ENCODE measurements at regions not wholly inside any gene's neighbourhood (a gene's known extent, or its start where the extent isn't known, plus 50 kb on each side); places are given as distances from the start of the nearest gene placed in this dataset.
"Not testable (repeated sequence)": the region's sequence is repeated elsewhere in the genome, so short reads cannot be mapped to it uniquely, and the experiment has no call there.

DNA sequence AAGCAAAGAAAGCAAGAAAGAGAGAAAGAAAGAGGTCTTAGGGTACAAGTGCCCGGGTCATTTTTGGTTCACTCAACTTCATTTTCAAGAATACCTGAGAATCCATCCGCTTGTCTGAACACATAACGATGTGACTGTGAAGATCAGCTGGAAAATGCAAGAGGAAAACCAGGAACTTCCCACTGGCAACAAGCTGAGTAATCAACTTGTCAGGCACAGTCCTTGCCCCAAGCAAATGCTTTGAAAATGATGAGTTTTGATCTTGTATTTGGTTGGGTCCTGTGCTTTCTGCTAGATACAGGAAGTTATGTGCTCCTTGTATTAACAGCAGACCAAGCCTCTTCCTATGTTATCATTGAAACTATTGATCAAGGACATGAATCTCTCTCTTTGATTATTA is 239.1 kb downstream of the ASMT start:
- Histone ChIP-seq H2AFZ (ENCODE audit: low read length) (no peak overlapping the region), H3K27me3 (ENCODE audit: control insufficient read depth, insufficient read depth, low read length) (no peaks in the 10 kb centered on the region), H4K20me1 (ENCODE audit: control insufficient read depth, extremely low read depth, insufficient read depth, low read length) (no peaks in the 10 kb centered on the region), H3K4me1 (ENCODE audit: control insufficient read depth, extremely low read depth, insufficient read depth, low read length) (no peaks in the 10 kb centered on the region), H3K9me3 (ENCODE audit: control insufficient read depth, insufficient read depth, low read depth, low read length) (no peaks in the 10 kb centered on the region), H3K4me3 (replicated peaks in 1 of 4; ENCODE audit: control extremely low read depth in 1 of 4, insufficient read depth in 1 of 4, low read depth in 3 of 4, low read length in 4 of 4) (no peak overlapping the region), H3K4me2 (ENCODE audit: extremely low read depth, insufficient read depth, low read length) (no peak overlapping the region), H3K79me2 (ENCODE audit: control insufficient read depth, insufficient read depth, low read length) (no peaks in the 10 kb centered on the region), H3K9ac (ENCODE audit: insufficient read depth, low read length) (no peak overlapping the region), H3K36me3 (ENCODE audit: control insufficient read depth, insufficient read depth, low read length) (no peaks in the 10 kb centered on the region), H3K27ac (ENCODE audit: insufficient read depth, low read length) (no peak overlapping the region)
- TF ChIP-seq CTCF (conservative IDR thresholded peaks at IDR 0.05 in 1 of 2, IDR thresholded peaks at IDR 0.05 in 1 of 2; ENCODE audit: low read depth in 1 of 2, low read length in 2 of 2) (no peak), EZH2 (IDR thresholded peaks at IDR 0.05; ENCODE audit: low read length, missing control alignments) (no peak)
- DNase-seq (ENCODE audit: low read depth in 2 of 2) = no peak

DNA sequence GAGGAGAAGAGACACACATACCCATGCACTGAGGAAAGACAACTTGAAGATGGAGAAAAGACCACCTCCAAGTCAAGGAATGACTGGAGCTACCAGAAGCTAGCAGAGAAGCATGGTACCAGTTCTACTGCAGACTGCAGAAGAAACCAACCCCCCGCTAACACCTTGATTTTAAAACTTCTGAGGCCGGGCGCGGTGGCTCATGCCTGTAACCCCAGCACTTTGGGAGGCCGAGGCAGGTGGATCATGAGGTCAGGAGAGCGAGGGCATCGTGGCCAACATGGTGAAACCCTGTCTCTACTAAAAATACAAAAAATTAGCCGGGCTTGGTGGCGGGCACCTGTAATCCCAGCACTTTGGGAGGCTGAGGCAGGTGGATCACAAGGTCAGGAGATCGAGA is 240.0 kb downstream of the ASMT start:
- not testable (repeated sequence) for H2AFZ ChIP-seq (ENCODE audit: low read length); H3K9ac ChIP-seq (ENCODE audit: insufficient read depth, low read length); H3K9me3 ChIP-seq (ENCODE audit: control insufficient read depth, insufficient read depth, low read depth, low read length); H3K4me1 ChIP-seq (ENCODE audit: control insufficient read depth, extremely low read depth, insufficient read depth, low read length); H3K27ac ChIP-seq (ENCODE audit: insufficient read depth, low read length); H3K4me3 ChIP-seq (replicated peaks in 1 of 4; ENCODE audit: control extremely low read depth in 1 of 4, insufficient read depth in 1 of 4, low read depth in 3 of 4, low read length in 4 of 4); H3K27me3 ChIP-seq (ENCODE audit: control insufficient read depth, insufficient read depth, low read length); H3K36me3 ChIP-seq (ENCODE audit: control insufficient read depth, insufficient read depth, low read length); H3K4me2 ChIP-seq (ENCODE audit: extremely low read depth, insufficient read depth, low read length); DNase-seq (ENCODE audit: low read depth in 2 of 2); H4K20me1 ChIP-seq (ENCODE audit: control insufficient read depth, extremely low read depth, insufficient read depth, low read length); H3K79me2 ChIP-seq (ENCODE audit: control insufficient read depth, insufficient read depth, low read length)

GRCh38 chrX:1859266-1859665 is 244.4 kb downstream of the ASMT start:
- not testable (repeated sequence) for H3K4me2 ChIP-seq (ENCODE audit: extremely low read depth, insufficient read depth, low read length); H3K27ac ChIP-seq (ENCODE audit: insufficient read depth, low read length); DNase-seq (ENCODE audit: low read depth in 2 of 2); H3K27me3 ChIP-seq (ENCODE audit: control insufficient read depth, insufficient read depth, low read length); H3K9ac ChIP-seq (ENCODE audit: insufficient read depth, low read length); H3K79me2 ChIP-seq (ENCODE audit: control insufficient read depth, insufficient read depth, low read length); H3K4me3 ChIP-seq (replicated peaks in 1 of 4; ENCODE audit: control extremely low read depth in 1 of 4, insufficient read depth in 1 of 4, low read depth in 3 of 4, low read length in 4 of 4); H4K20me1 ChIP-seq (ENCODE audit: control insufficient read depth, extremely low read depth, insufficient read depth, low read length); H3K4me1 ChIP-seq (ENCODE audit: control insufficient read depth, extremely low read depth, insufficient read depth, low read length); H3K36me3 ChIP-seq (ENCODE audit: control insufficient read depth, insufficient read depth, low read length); H2AFZ ChIP-seq (ENCODE audit: low read length); H3K9me3 ChIP-seq (ENCODE audit: control insufficient read depth, insufficient read depth, low read depth, low read length)

- Histone ChIP-seq H3K36me3 (ENCODE audit: control insufficient read depth, insufficient read depth, low read length) (no peaks in the 10 kb centered on the region), H3K79me2 (ENCODE audit: control insufficient read depth, insufficient read depth, low read length) (no peaks in the 10 kb centered on the region), H3K9ac (ENCODE audit: insufficient read depth, low read length) (no peak overlapping the region), H3K4me2 (ENCODE audit: extremely low read depth, insufficient read depth, low read length) (no peak overlapping the region), H3K4me3 (replicated peaks in 1 of 4; ENCODE audit: control extremely low read depth in 1 of 4, insufficient read depth in 1 of 4, low read depth in 3 of 4, low read length in 4 of 4) (no peak overlapping the region), H4K20me1 (ENCODE audit: control insufficient read depth, extremely low read depth, insufficient read depth, low read length) (no peaks in the 10 kb centered on the region), H2AFZ (ENCODE audit: low read length) (no peak overlapping the region), H3K9me3 (ENCODE audit: control insufficient read depth, insufficient read depth, low read depth, low read length) (no peaks in the 10 kb centered on the region), H3K27me3 (ENCODE audit: control insufficient read depth, insufficient read depth, low read length) (no peaks in the 10 kb centered on the region), H3K27ac (ENCODE audit: insufficient read depth, low read length) (no peak overlapping the region), H3K4me1 (ENCODE audit: control insufficient read depth, extremely low read depth, insufficient read depth, low read length) (no peaks in the 10 kb centered on the region)
- TF ChIP-seq CTCF (conservative IDR thresholded peaks at IDR 0.05 in 1 of 2, IDR thresholded peaks at IDR 0.05 in 1 of 2; ENCODE audit: low read depth in 1 of 2, low read length in 2 of 2) (no peak), EZH2 (IDR thresholded peaks at IDR 0.05; ENCODE audit: low read length, missing control alignments) (no peak)
- no peak for DNase-seq (ENCODE audit: low read depth in 2 of 2)
Observed at GRCh38 chrX:1860936-1861594, 246.2 kb downstream of the ASMT start.

- H3K9ac ChIP-seq (ENCODE audit: insufficient read depth, low read length); H3K79me2 ChIP-seq (ENCODE audit: control insufficient read depth, insufficient read depth, low read length); H3K27me3 ChIP-seq (ENCODE audit: control insufficient read depth, insufficient read depth, low read length); H2AFZ ChIP-seq (ENCODE audit: low read length); H3K4me1 ChIP-seq (ENCODE audit: control insufficient read depth, extremely low read depth, insufficient read depth, low read length); H3K9me3 ChIP-seq (ENCODE audit: control insufficient read depth, insufficient read depth, low read depth, low read length); H4K20me1 ChIP-seq (ENCODE audit: control insufficient read depth, extremely low read depth, insufficient read depth, low read length); H3K27ac ChIP-seq (ENCODE audit: insufficient read depth, low read length); H3K4me3 ChIP-seq (replicated peaks in 1 of 4; ENCODE audit: control extremely low read depth in 1 of 4, insufficient read depth in 1 of 4, low read depth in 3 of 4, low read length in 4 of 4); H3K36me3 ChIP-seq (ENCODE audit: control insufficient read depth, insufficient read depth, low read length); H3K4me2 ChIP-seq (ENCODE audit: extremely low read depth, insufficient read depth, low read length); DNase-seq (ENCODE audit: low read depth in 2 of 2): not testable (repeated sequence)
Observed at GRCh38 chrX:1863995-1864394, 249.1 kb downstream of the ASMT start.

Measured in fibroblast of lung (primary cell).